Progenitor cell of endocrine pancreas (in vitro differentiated cells): ENCODE measurements at regions not wholly inside any gene's neighbourhood (a gene's known extent, or its start where the extent isn't known, plus 50 kb on each side); places are given as distances from the start of the nearest gene placed in this dataset.

Experiments
- DNase-seq: peaks from one replicate; pipeline ENCODE4 v3.0.0; 2021; ENCODE audit warnings: low spot score; ENCODE audit not compliant: unreplicated experiment
- H3K27ac Mint-ChIP-seq: 2 replicates; pipeline ENCODE4 v1.8.0; 2021; ENCODE audit warnings: mild to moderate bottlenecking, moderate library complexity, mixed read lengths
- H3K27me3 Mint-ChIP-seq: 2 replicates; pipeline ENCODE4 v1.8.0; 2021; ENCODE audit warnings: mixed read lengths
- H3K36me3 Mint-ChIP-seq: 2 replicates; pipeline ENCODE4 v1.8.0; 2022; ENCODE audit warnings: mixed read lengths; ENCODE audit not compliant: insufficient read depth
- H3K4me1 Mint-ChIP-seq: 2 replicates; pipeline ENCODE4 v1.8.0; 2021; ENCODE audit warnings: low read depth, mixed read lengths
- H3K4me3 Mint-ChIP-seq: 2 replicates; pipeline ENCODE4 v1.8.0; 2021; ENCODE audit warnings: low read depth, mild to moderate bottlenecking, moderate library complexity, mixed read lengths
- H3K9me3 Mint-ChIP-seq: 2 replicates; pipeline ENCODE4 v1.8.0; 2021; ENCODE audit warnings: low read depth, mixed read lengths
- CTCF ChIP-seq: fragments of 200-600 bp; sonication (generic); IDR thresholded peaks from one replicate; pipeline ENCODE4 v1.5.0; 2021; ENCODE audit warnings: antibody characterized with exemption, mild to moderate bottlenecking; ENCODE audit not compliant: unreplicated experiment

GRCh38 chr14:71317385-71318096 is 410.3 kb downstream of the PCNX1 start:
- Mint-ChIP-seq H3K4me3 (no peak overlapping the region), H3K27ac (no peak overlapping the region), H3K27me3 (no peaks in the 10 kb centered on the region), H3K36me3 (no peaks in the 10 kb centered on the region), H3K9me3 (peaks cover 6% of the 10 kb centered on the region), H3K4me1 (peaks cover 5% of the 10 kb centered on the region)
- TF ChIP-seq CTCF, result no peak
- DNase-seq, result no peak

- Mint-ChIP-seq H3K27ac (no peak overlapping the region), H3K9me3 (peaks cover 6% of the 10 kb centered on the region), H3K4me1 (peaks cover 11% of the 10 kb centered on the region), H3K36me3 (no peaks in the 10 kb centered on the region), H3K4me3 (no peak overlapping the region), H3K27me3 (no peaks in the 10 kb centered on the region)
- DNase-seq, result no peak
- TF ChIP-seq CTCF, result no peak
Observed at GRCh38 chr14:71318097-71318459, 410.8 kb downstream of the PCNX1 start.

GRCh38 chr14:71319666-71320065 is 412.4 kb downstream of the PCNX1 start:
- Mint-ChIP-seq H3K27me3 (no peaks in the 10 kb centered on the region), H3K36me3 (no peaks in the 10 kb centered on the region), H3K9me3 (no peaks in the 10 kb centered on the region), H3K27ac (peak overlapping the region; percentile 88), H3K4me3 (peak overlapping the region; percentile 78), H3K4me1 (peaks cover 22% of the 10 kb centered on the region)
- DNase-seq, result no peak
- TF ChIP-seq CTCF, result peak; percentile 14

- peak within 1 kb of the TSS; percentile 94 for H3K4me3 Mint-ChIP-seq
- peaks cover 27% of the 10 kb centered on the region for H3K4me1 Mint-ChIP-seq
- H3K9me3 Mint-ChIP-seq, result no peaks in the 10 kb centered on the region
- peak; percentile 96 for DNase-seq
- H3K27me3 Mint-ChIP-seq, result no peaks in the 10 kb centered on the region
- no peaks in the 10 kb centered on the region for H3K36me3 Mint-ChIP-seq
- no peak for TF ChIP-seq CTCF
- peak within 1 kb of the TSS; percentile 98 for H3K27ac Mint-ChIP-seq
Observed at GRCh38 chr14:71320107-71320733, 413.0 kb downstream of the PCNX1 start, which contains the start of gene SIPA1L1. Gene SIPA1L1 (plus strand): TSS chr14:71320476.

- no peaks in the 10 kb centered on the region for H3K27me3 Mint-ChIP-seq
- peak overlapping the region; percentile 94 for H3K4me3 Mint-ChIP-seq
- no peaks in the 10 kb centered on the region for H3K9me3 Mint-ChIP-seq
- peaks cover 27% of the 10 kb centered on the region for H3K4me1 Mint-ChIP-seq
- TF ChIP-seq CTCF, result peak; percentile 41
- peak overlapping the region; percentile 98 for H3K27ac Mint-ChIP-seq
- peak; percentile 46 for DNase-seq
- no peaks in the 10 kb centered on the region for H3K36me3 Mint-ChIP-seq
Observed at GRCh38 chr14:71320734-71321573, 413.7 kb downstream of the PCNX1 start.
